ENCODE measurements at regions not wholly inside any gene's neighbourhood (a gene's known extent, or its start where the extent isn't known, plus 50 kb on each side); places are given as distances from the start of the nearest gene placed in this dataset.

DNA sequence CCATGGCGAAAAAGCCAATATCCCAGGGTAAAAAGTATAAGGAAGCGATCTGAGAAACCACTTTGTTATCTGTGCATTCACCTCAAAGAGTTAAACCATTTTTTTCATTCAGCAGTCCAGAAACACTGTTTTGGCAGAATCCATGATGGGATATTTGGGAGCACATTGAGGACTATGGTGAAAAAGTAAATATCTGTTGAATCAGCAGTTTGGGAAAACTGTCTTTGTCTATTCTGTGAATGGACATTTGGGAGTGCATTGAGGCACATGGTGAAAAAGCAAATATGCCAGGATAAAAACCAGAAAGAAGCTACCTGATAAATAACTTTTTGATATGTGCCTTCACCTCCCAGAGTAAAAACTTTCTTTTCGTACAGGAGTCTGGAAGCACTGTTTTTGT lies 187.4 kb downstream of the OR4A47 start:
- TF ChIP-seq, protein P1, sequence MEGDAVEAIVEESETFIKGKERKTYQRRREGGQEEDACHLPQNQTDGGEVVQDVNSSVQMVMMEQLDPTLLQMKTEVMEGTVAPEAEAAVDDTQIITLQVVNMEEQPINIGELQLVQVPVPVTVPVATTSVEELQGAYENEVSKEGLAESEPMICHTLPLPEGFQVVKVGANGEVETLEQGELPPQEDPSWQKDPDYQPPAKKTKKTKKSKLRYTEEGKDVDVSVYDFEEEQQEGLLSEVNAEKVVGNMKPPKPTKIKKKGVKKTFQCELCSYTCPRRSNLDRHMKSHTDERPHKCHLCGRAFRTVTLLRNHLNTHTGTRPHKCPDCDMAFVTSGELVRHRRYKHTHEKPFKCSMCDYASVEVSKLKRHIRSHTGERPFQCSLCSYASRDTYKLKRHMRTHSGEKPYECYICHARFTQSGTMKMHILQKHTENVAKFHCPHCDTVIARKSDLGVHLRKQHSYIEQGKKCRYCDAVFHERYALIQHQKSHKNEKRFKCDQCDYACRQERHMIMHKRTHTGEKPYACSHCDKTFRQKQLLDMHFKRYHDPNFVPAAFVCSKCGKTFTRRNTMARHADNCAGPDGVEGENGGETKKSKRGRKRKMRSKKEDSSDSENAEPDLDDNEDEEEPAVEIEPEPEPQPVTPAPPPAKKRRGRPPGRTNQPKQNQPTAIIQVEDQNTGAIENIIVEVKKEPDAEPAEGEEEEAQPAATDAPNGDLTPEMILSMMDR (conservative IDR thresholded peaks at IDR 0.05; ENCODE audit: low read depth, low read length), result no peak
- TF ChIP-seq POLR2A (IDR thresholded peaks at IDR 0.05; ENCODE audit: low read depth, low read length) (no peak), CHD1 (IDR thresholded peaks at IDR 0.05; ENCODE audit: low read depth, low read length) (no peak), RAD21 (IDR thresholded peaks at IDR 0.05; ENCODE audit: low read length) (no peak), CEBPB (IDR thresholded peaks at IDR 0.05; ENCODE audit: low read depth, low read length) (no peak), ELK1 (IDR thresholded peaks at IDR 0.05; ENCODE audit: borderline replicate concordance, low read depth, low read length) (no peak), RCOR1 (IDR thresholded peaks at IDR 0.05; ENCODE audit: insufficient replicate concordance, low read length) (no peak), MXI1 (IDR thresholded peaks at IDR 0.05; ENCODE audit: borderline replicate concordance, low read depth, low read length) (no peak), BHLHE40 (IDR thresholded peaks at IDR 0.05; ENCODE audit: low read depth, low read length) (no peak), RFX5 (IDR thresholded peaks at IDR 0.05; ENCODE audit: low read depth, low read length) (no peak), MAZ (IDR thresholded peaks at IDR 0.05; ENCODE audit: borderline replicate concordance, low read depth, low read length) (no peak), NFE2L2 (IDR thresholded peaks at IDR 0.05; ENCODE audit: low read depth, low read length) (no peak)
- TF ChIP-seq, protein P2, sequence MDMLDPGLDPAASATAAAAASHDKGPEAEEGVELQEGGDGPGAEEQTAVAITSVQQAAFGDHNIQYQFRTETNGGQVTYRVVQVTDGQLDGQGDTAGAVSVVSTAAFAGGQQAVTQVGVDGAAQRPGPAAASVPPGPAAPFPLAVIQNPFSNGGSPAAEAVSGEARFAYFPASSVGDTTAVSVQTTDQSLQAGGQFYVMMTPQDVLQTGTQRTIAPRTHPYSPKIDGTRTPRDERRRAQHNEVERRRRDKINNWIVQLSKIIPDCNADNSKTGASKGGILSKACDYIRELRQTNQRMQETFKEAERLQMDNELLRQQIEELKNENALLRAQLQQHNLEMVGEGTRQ (IDR thresholded peaks at IDR 0.05; ENCODE audit: low read depth, low read length), result no peak
